ENCODE measurements at regions not wholly inside any gene's neighbourhood (a gene's known extent, or its start where the extent isn't known, plus 50 kb on each side); places are given as distances from the start of the nearest gene placed in this dataset.

- Histone ChIP-seq H3K36me3 (replicated peaks; ENCODE audit: control insufficient read depth, insufficient read depth, low read length) (no peaks in the 10 kb centered on the region), H3K27me3 (ENCODE audit: control insufficient read depth, insufficient read depth, low read length) (no peaks in the 10 kb centered on the region), H3K4me3 (ENCODE audit: insufficient read depth, low read depth, low read length) (no peak overlapping the region)
- no peak for DNase-seq
Measured at GRCh38 chr14:61154641-61155040, 126.5 kb downstream of the TMEM30B start.

GRCh38 chr14:61153914-61154545 is 127.1 kb downstream of the TMEM30B start:
- DNase-seq, result peak; percentile 24
- Histone ChIP-seq H3K4me3 (ENCODE audit: insufficient read depth, low read depth, low read length) (no peak overlapping the region), H3K36me3 (replicated peaks; ENCODE audit: control insufficient read depth, insufficient read depth, low read length) (no peaks in the 10 kb centered on the region), H3K27me3 (ENCODE audit: control insufficient read depth, insufficient read depth, low read length) (no peaks in the 10 kb centered on the region)

GRCh38 chr14:61153431-61153830 is 127.7 kb downstream of the TMEM30B start:
- H3K4me3 ChIP-seq (ENCODE audit: insufficient read depth, low read depth, low read length), result no peak overlapping the region
- H3K36me3 ChIP-seq (replicated peaks; ENCODE audit: control insufficient read depth, insufficient read depth, low read length), result no peaks in the 10 kb centered on the region
- peak; percentile 51 for DNase-seq
- no peaks in the 10 kb centered on the region for H3K27me3 ChIP-seq (ENCODE audit: control insufficient read depth, insufficient read depth, low read length)

- Histone ChIP-seq H3K27me3 (ENCODE audit: control insufficient read depth, insufficient read depth, low read length) (no peaks in the 10 kb centered on the region), H3K36me3 (replicated peaks; ENCODE audit: control insufficient read depth, insufficient read depth, low read length) (no peaks in the 10 kb centered on the region), H3K4me3 (ENCODE audit: insufficient read depth, low read depth, low read length) (no peak overlapping the region)
- no peak for DNase-seq
Measured at GRCh38 chr14:61152851-61153364, 128.2 kb downstream of the TMEM30B start.

- Histone ChIP-seq H3K36me3 (replicated peaks; ENCODE audit: control insufficient read depth, insufficient read depth, low read length) (no peaks in the 10 kb centered on the region), H3K27me3 (ENCODE audit: control insufficient read depth, insufficient read depth, low read length) (no peaks in the 10 kb centered on the region), H3K4me3 (ENCODE audit: insufficient read depth, low read depth, low read length) (no peak overlapping the region)
- DNase-seq, result no peak
Measured at GRCh38 chr14:61151251-61151650, 129.9 kb downstream of the TMEM30B start.

GRCh38 chr14:61150851-61151250 is 130.3 kb downstream of the TMEM30B start:
- no peak for DNase-seq
- Histone ChIP-seq H3K4me3 (ENCODE audit: insufficient read depth, low read depth, low read length) (no peak overlapping the region), H3K36me3 (replicated peaks; ENCODE audit: control insufficient read depth, insufficient read depth, low read length) (no peaks in the 10 kb centered on the region), H3K27me3 (ENCODE audit: control insufficient read depth, insufficient read depth, low read length) (no peaks in the 10 kb centered on the region)

- Histone ChIP-seq H3K36me3 (replicated peaks; ENCODE audit: control insufficient read depth, insufficient read depth, low read length) (no peaks in the 10 kb centered on the region), H3K4me3 (ENCODE audit: insufficient read depth, low read depth, low read length) (no peak overlapping the region), H3K27me3 (ENCODE audit: control insufficient read depth, insufficient read depth, low read length) (no peaks in the 10 kb centered on the region)
- DNase-seq, result no peak
Measured at GRCh38 chr14:61149896-61150295, 131.2 kb downstream of the TMEM30B start.

GRCh38 chr14:61148742-61149350 is 132.3 kb downstream of the TMEM30B start:
- Histone ChIP-seq H3K27me3 (ENCODE audit: control insufficient read depth, insufficient read depth, low read length) (no peaks in the 10 kb centered on the region), H3K4me3 (ENCODE audit: insufficient read depth, low read depth, low read length) (no peak overlapping the region), H3K36me3 (replicated peaks; ENCODE audit: control insufficient read depth, insufficient read depth, low read length) (no peaks in the 10 kb centered on the region)
- no peak for DNase-seq

- DNase-seq, result no peak
- H3K27me3 ChIP-seq (ENCODE audit: control insufficient read depth, insufficient read depth, low read length), result no peaks in the 10 kb centered on the region
- H3K36me3 ChIP-seq (replicated peaks; ENCODE audit: control insufficient read depth, insufficient read depth, low read length), result no peaks in the 10 kb centered on the region
- H3K4me3 ChIP-seq (ENCODE audit: insufficient read depth, low read depth, low read length), result no peak overlapping the region
Measured at GRCh38 chr14:61147831-61148549, 133.1 kb downstream of the TMEM30B start.

GRCh38 chr14:61147381-61147821 is 133.7 kb downstream of the TMEM30B start:
- H3K27me3 ChIP-seq (ENCODE audit: control insufficient read depth, insufficient read depth, low read length), result no peaks in the 10 kb centered on the region
- no peak for DNase-seq
- no peaks in the 10 kb centered on the region for H3K36me3 ChIP-seq (replicated peaks; ENCODE audit: control insufficient read depth, insufficient read depth, low read length)
- H3K4me3 ChIP-seq (ENCODE audit: insufficient read depth, low read depth, low read length), result no peak overlapping the region

GRCh38 chr14:61146899-61147298 is 134.2 kb downstream of the TMEM30B start:
- DNase-seq, result no peak
- Histone ChIP-seq H3K4me3 (ENCODE audit: insufficient read depth, low read depth, low read length) (no peak overlapping the region), H3K36me3 (replicated peaks; ENCODE audit: control insufficient read depth, insufficient read depth, low read length) (no peaks in the 10 kb centered on the region), H3K27me3 (ENCODE audit: control insufficient read depth, insufficient read depth, low read length) (no peaks in the 10 kb centered on the region)

GRCh38 chr14:61145903-61146481 is 135.1 kb downstream of the TMEM30B start:
- Histone ChIP-seq H3K36me3 (replicated peaks; ENCODE audit: control insufficient read depth, insufficient read depth, low read length) (no peaks in the 10 kb centered on the region), H3K4me3 (ENCODE audit: insufficient read depth, low read depth, low read length) (no peak overlapping the region), H3K27me3 (ENCODE audit: control insufficient read depth, insufficient read depth, low read length) (no peaks in the 10 kb centered on the region)
- no peak for DNase-seq

GRCh38 chr14:61145034-61145902 is 135.9 kb downstream of the TMEM30B start:
- H3K27me3 ChIP-seq (ENCODE audit: control insufficient read depth, insufficient read depth, low read length), result no peaks in the 10 kb centered on the region
- no peak overlapping the region for H3K4me3 ChIP-seq (ENCODE audit: insufficient read depth, low read depth, low read length)
- no peaks in the 10 kb centered on the region for H3K36me3 ChIP-seq (replicated peaks; ENCODE audit: control insufficient read depth, insufficient read depth, low read length)
- no peak for DNase-seq
